ENCODE measurements at regions not wholly inside any gene's neighbourhood (a gene's known extent, or its start where the extent isn't known, plus 50 kb on each side); places are given as distances from the start of the nearest gene placed in this dataset.

GRCh38 chr3:140854961-140855360 is 86.7 kb upstream of the SLC25A36 start:
- Histone ChIP-seq H3K9me2 (no peaks in the 10 kb centered on the region), H3F3A (replicated peaks; ENCODE audit: insufficient read depth) (no peaks in the 10 kb centered on the region), H3K27me3 (ENCODE audit: insufficient read depth) (no peaks in the 10 kb centered on the region), H3K4me2 (no peak overlapping the region), H3K9ac (no peak overlapping the region), H3K9me3 (no peaks in the 10 kb centered on the region), H3K36me3 (replicated peaks in 1 of 2; ENCODE audit: control insufficient read depth in 1 of 2, insufficient read depth in 2 of 2, low read length in 1 of 2) (no peaks in the 10 kb centered on the region), H3K4me3 (ENCODE audit: low read depth in 2 of 2, low read length in 1 of 2) (no peak overlapping the region), H2AFZ (ENCODE audit: low read depth) (no peak overlapping the region), H3K4me1 (ENCODE audit: control insufficient read depth in 1 of 2, insufficient read depth in 2 of 2, low read depth in 1 of 2, low read length in 1 of 2) (no peaks in the 10 kb centered on the region), H3K27ac (ENCODE audit: low read depth in 2 of 2, low read length in 1 of 2) (no peak overlapping the region), H4K20me1 (ENCODE audit: insufficient read depth) (no peaks in the 10 kb centered on the region), H3K79me2 (ENCODE audit: insufficient read depth) (no peaks in the 10 kb centered on the region)
- WGBS (ENCODE audit: low lambda C conversion rate), result 23% methylated on average over 2 of the region's 2 CpGs
- no peak for DNase-seq
- TF ChIP-seq USF1 (IDR thresholded peaks at IDR 0.05; ENCODE audit: borderline replicate concordance, low read depth) (no peak), FOXJ3 (CRISPR knock-in tag; IDR thresholded peaks at IDR 0.05) (no peak), FOXM1 (IDR thresholded peaks at IDR 0.05; ENCODE audit: low read depth) (no peak), TAF1 (IDR thresholded peaks at IDR 0.05; ENCODE audit: borderline replicate concordance, low read depth, low read length) (no peak), NRF1 (IDR thresholded peaks at IDR 0.05; ENCODE audit: low read depth, low read length) (no peak), IRF3 (IDR thresholded peaks at IDR 0.05; ENCODE audit: low read depth, low read length) (no peak), EZH2phosphoT487 (IDR thresholded peaks at IDR 0.05; ENCODE audit: borderline replicate concordance, low read depth) (no peak), RCOR1 (IDR thresholded peaks at IDR 0.05; ENCODE audit: low read length) (no peak), RAD21 (IDR thresholded peaks at IDR 0.05; ENCODE audit: low read length) (no peak), NFIC (IDR thresholded peaks at IDR 0.05; ENCODE audit: borderline replicate concordance) (no peak), PBX3 (IDR thresholded peaks at IDR 0.05) (no peak), GABPA (IDR thresholded peaks at IDR 0.05; ENCODE audit: low read depth) (no peak), RXRA (IDR thresholded peaks at IDR 0.05; ENCODE audit: borderline replicate concordance, low read depth) (no peak), ZBTB33 (IDR thresholded peaks at IDR 0.05; ENCODE audit: borderline replicate concordance, low read depth) (no peak), FOSL2 (IDR thresholded peaks at IDR 0.05; ENCODE audit: borderline replicate concordance, low read depth) (no peak), TEAD4 (IDR thresholded peaks at IDR 0.05; ENCODE audit: borderline replicate concordance, insufficient read depth) (no peak), USF2 (IDR thresholded peaks at IDR 0.05; ENCODE audit: borderline replicate concordance, low read depth, low read length) (no peak)
- ChIA-PET CTCF (interaction anchor here (1.3 to 1.5 kb wide), 2 partner anchors 9 to 1427 kb away, joined by 3 to 8 read pairs; no protein-coding TSS in a partner anchor), POLR2A (no interaction called here)
